GM10248 (cell line): ENCODE measurements at regions not wholly inside any gene's neighbourhood (a gene's known extent, or its start where the extent isn't known, plus 50 kb on each side); places are given as distances from the start of the nearest gene placed in this dataset.
"Not testable (repeated sequence)": the region's sequence is repeated elsewhere in the genome, so short reads cannot be mapped to it uniquely, and the experiment has no call there.

ENCODE experiments used
- CTCF ChIA-PET: fragments of 300-600 bp; sonication (Branson Sonifier 250); formaldehyde crosslinking; extraction: SDS; loops from one replicate; lab custom pipeline; 2021; ENCODE audit warnings: antibody characterized with exemption; lab: Yijun Ruan, JAX
- POLR2A ChIA-PET: fragments of 350-650 bp; sonication (Branson Sonifier 250); formaldehyde crosslinking; extraction: SDS; loops from one replicate; lab custom pipeline; 2020; ENCODE audit warnings: antibody characterized with exemption; lab: Yijun Ruan, JAX
- DNase-seq: peaks from one replicate; pipeline ENCODE4 v3.0.0; 2012; ENCODE audit errors: extremely low spot score
- CTCF ChIP-seq: IDR thresholded peaks from 2 replicates; pipeline ENCODE4 v1.5.1; 2012; ENCODE audit warnings: mild to moderate bottlenecking, low read depth; ENCODE audit errors: extremely low read depth, missing control alignments, control extremely low read depth

DNA sequence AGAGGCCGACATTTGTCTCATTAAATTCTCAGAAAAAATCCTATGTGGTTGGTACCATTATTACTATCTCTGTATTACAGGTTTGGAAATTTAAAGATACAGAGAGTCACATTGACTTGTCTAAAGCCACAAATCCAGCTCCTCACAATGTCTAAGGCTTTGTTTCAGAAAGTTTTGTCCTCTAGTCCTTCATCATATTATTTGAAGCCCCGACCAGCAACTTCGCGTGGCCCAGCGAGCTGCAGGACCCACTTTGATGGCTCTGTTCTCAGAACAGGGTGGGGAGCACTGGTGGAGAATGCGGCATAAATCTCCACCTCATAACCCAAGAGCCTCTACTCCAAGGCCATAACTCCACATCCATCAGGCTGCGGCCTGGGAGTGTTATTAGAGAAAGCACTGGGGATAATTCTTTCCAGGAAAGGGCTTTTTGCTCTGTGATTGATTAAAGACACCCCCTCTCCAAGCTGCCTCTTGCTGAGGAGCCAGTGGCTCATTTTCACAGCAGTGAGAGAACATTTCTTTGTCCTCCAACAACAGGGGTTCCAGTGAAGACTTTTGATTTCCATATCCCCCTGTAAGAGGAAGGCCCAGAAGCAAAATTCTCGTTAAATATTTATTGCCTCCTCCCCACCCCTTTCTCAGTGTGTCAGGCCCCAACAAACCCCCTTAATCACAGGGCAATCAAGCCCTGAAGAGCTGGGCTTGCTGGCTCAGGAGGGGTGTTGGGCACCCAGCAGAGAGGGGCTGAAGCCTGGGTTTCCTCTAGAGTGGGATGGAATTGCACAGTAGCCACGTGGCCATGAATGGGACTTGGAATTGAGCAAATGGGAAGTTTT is 113.7 kb upstream of the CDH11 start:
- ChIA-PET POLR2A (no interaction called here), CTCF (no interaction called here)
- no peak for DNase-seq
- TF ChIP-seq CTCF: no peak

GRCh38 chr16:65234721-65235320 is 113.0 kb upstream of the CDH11 start:
- CTCF ChIA-PET, POLR2A ChIA-PET, DNase-seq: not testable (repeated sequence)

DNA sequence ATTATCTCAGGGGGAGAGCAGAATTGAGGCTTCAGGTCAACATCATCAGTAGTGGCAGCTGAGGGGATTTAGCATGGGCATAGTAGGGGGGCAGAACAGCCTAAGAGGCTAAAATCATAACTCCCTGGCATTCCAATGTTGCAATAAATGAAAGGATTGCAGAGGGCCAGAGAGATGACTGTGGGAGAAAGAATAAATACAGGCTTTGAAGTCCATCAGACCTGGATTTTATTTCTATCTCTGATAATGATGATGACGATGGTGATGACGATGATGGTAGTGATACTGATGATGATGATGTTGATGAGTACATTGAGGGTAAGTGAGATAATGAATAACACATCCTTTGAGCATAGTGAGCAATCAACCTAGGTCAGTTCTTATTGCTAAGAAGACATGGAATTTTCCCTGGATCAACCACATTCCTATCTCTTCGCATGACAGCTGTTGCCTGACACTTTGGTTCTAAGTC is 107.4 kb upstream of the CDH11 start:
- no peak for TF ChIP-seq CTCF
- DNase-seq: no peak
- ChIA-PET CTCF (no interaction called here), POLR2A (no interaction called here)

- TF ChIP-seq CTCF: no peak
- no peak for DNase-seq
- ChIA-PET CTCF (no interaction called here), POLR2A (no interaction called here)
Observed at GRCh38 chr16:65227150-65227835, 105.4 kb upstream of the CDH11 start.

DNA sequence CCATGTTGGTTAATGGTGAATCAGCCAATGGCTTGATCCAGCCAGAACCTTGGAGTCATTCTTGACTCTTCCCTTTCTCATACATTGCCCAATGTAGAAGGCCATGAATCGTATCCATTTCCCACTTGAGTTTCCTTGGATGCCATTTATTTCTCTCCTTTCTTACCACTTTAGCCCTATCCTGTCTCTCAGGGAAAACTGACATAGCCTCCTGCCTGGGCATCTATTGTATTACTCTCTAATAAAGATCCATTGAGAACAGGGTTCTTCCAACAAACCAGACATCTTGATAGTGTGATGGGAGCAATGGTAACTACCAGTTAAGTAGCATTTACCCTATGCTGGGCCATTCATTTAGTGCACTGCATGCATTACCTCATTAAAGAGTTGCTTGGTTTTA is 104.2 kb upstream of the CDH11 start:
- POLR2A ChIA-PET: no interaction called here
- CTCF ChIA-PET: no interaction called here
- TF ChIP-seq CTCF: no peak

DNA sequence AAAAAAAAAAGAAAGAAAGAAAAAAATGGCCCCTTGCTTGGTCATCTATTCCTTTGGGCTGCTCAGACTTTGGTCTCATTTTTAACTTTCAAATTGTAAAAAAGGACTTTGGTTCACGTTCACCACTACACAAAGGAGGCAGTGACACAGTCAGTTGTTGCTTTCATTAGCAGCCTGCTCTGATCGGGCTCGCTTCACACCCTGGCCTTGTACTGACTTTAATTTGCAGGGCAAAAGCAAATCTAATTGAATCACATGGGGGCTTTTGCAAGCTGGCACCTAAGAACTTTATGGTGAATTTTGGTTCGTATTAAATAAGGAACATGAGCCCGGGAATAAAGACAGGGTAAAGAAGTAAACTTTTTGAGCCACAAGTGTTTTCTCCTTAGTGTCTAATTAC is 103.6 kb upstream of the CDH11 start:
- ChIA-PET POLR2A (no interaction called here), CTCF (interaction anchor here (1.0 kb wide), 1 partner anchor 16 kb away, joined by 3 read pairs; no protein-coding TSS in a partner anchor)
- TF ChIP-seq CTCF: no peak
- no peak for DNase-seq

More for the DNA sequence above, 104.2 kb upstream of the CDH11 start:
- no peak for DNase-seq

- DNase-seq: no peak
- ChIA-PET CTCF (interaction anchor here (1.0 to 1.1 kb wide), 2 partner anchors 14 to 16 kb away, joined by 3 read pairs; no protein-coding TSS in a partner anchor), POLR2A (no interaction called here)
- no peak for TF ChIP-seq CTCF
Observed at GRCh38 chr16:65224994-65225393, 103.1 kb upstream of the CDH11 start.
